ENCODE measurements at regions not wholly inside any gene's neighbourhood (a gene's known extent, or its start where the extent isn't known, plus 50 kb on each side); places are given as distances from the start of the nearest gene placed in this dataset.

DNA sequence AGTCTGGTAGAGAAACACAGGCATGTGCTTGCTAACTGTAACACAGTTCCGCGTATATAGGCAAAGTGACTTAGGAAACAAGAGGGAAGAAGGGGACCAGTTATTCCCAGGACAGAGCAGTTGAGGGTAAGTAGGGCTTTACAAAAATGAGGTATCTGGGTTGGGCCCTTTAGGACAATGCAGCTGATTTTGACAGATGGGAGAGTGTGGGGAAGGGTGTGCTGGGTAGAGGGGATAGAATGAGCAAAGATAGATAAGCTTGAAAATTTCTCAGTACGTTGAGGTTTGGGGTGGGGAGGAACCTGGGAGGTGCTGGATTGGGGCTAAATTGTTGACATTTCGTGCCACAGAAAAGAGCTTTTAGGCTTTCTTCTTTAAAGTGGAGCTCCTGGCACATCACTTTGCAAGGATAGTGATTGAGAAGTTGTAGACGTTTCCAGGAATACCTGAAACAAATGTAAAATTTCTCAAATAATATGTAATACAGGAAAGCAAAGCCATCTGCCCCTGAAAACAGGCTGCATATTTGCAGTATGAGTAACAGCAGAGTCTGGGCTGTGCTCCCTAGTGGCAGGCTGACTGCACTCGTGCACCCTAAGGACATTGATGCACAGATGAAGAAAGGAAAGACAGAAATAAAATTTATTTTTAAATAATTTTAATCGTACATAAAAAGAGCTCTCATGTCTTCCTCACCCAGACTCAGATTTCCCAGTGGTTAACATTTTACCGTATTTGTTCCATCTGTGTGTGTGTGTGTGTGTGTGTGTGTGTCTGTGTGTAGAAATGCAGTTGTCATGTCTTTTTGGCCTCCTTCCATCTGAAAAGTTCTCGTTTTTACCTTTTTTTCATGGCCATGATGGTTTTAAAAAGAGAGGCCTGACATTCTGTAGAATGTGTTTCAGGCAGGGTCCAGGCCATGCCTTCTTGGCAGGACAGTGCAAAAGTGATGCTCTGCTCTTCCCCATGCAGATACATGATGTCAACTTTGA lies 144.9 kb upstream of the DMRT1 start (continued):
- TF ChIP-seq NANOG (IDR thresholded peaks at IDR 0.05; ENCODE audit: insufficient read depth, low read depth, low read length, poor library complexity, severe bottlenecking) = no peak
- no peak for TF ChIP-seq TCF12 (IDR thresholded peaks at IDR 0.05; ENCODE audit: low read depth, low read length)
- TF ChIP-seq HDAC2 (IDR thresholded peaks at IDR 0.05; ENCODE audit: borderline replicate concordance in 1 of 2, low read depth in 2 of 2, low read length in 2 of 2) = no peak
- no peak for TF ChIP-seq KDM5A (IDR thresholded peaks at IDR 0.05; ENCODE audit: low read length)
- no peak for TF ChIP-seq BCL11A (IDR thresholded peaks at IDR 0.05; ENCODE audit: low read depth in 2 of 2, low read length in 2 of 2)
- no peak for TF ChIP-seq SIN3A (conservative IDR thresholded peaks at IDR 0.05 in 1 of 2, IDR thresholded peaks at IDR 0.05 in 1 of 2; ENCODE audit: low read depth in 1 of 2, low read length in 2 of 2)
- TF ChIP-seq, protein P1, sequence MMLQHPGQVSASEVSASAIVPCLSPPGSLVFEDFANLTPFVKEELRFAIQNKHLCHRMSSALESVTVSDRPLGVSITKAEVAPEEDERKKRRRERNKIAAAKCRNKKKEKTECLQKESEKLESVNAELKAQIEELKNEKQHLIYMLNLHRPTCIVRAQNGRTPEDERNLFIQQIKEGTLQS (IDR thresholded peaks at IDR 0.05; ENCODE audit: insufficient read depth, low read depth, low read length) = no peak
- no peak for TF ChIP-seq RAD21 (IDR thresholded peaks at IDR 0.05 in 1 of 2, conservative IDR thresholded peaks at IDR 0.05 in 1 of 2; ENCODE audit: low read depth in 2 of 2, low read length in 2 of 2)

All from H1 (cell line).